PFSK-1 (cell line): ENCODE measurements at regions not wholly inside any gene's neighbourhood (a gene's known extent, or its start where the extent isn't known, plus 50 kb on each side); places are given as distances from the start of the nearest gene placed in this dataset.

Experiments
- FOXP2 ChIP-seq: optimal IDR thresholded peaks from 2 replicates; pipeline ENCODE3; 2011; ENCODE audit warnings: borderline replicate concordance, control low read depth, inconsistent platforms; ENCODE audit not compliant: insufficient read depth; ENCODE audit errors: extremely low read length, extremely low read depth
- POLR2AphosphoS5 ChIP-seq: IDR thresholded peaks from 2 replicates; pipeline ENCODE4 v1.6.1; 2012; ENCODE audit warnings: low read depth, mild to moderate bottlenecking, control low read depth, low read length, moderate library complexity
- SIN3A ChIP-seq: IDR thresholded peaks from 2 replicates; pipeline ENCODE4 v1.6.1; 2012; ENCODE audit warnings: mild to moderate bottlenecking, low read length, moderate library complexity, borderline replicate concordance; ENCODE audit not compliant: insufficient read depth
- TAF1 ChIP-seq: IDR thresholded peaks from 2 replicates; pipeline ENCODE4 v1.6.1; 2012; ENCODE audit warnings: low read length, control low read depth, borderline replicate concordance; ENCODE audit not compliant: insufficient read depth
- TF ChIP-seq, protein P1 (sequence below), 2 experiments: IDR thresholded peaks; 2 replicates each; pipeline versions ENCODE4 v1.6.1 to v1.8.0; 2011 to 2012; ENCODE audit warnings: low read depth in 2 of 2, low read length in 2 of 2, control low read depth in 1 of 2, inconsistent platforms in 1 of 2, mild to moderate bottlenecking in 1 of 2, moderate library complexity in 1 of 2; ENCODE audit not compliant: insufficient read depth in 1 of 2

GRCh38 chr16:66070140-66070917, 296.2 kb upstream of the CDH5 start:
- TF ChIP-seq POLR2AphosphoS5 = no peak
- no peak for TF ChIP-seq TAF1
- no peak for TF ChIP-seq FOXP2
- no peak for TF ChIP-seq SIN3A
- TF ChIP-seq, protein P1, sequence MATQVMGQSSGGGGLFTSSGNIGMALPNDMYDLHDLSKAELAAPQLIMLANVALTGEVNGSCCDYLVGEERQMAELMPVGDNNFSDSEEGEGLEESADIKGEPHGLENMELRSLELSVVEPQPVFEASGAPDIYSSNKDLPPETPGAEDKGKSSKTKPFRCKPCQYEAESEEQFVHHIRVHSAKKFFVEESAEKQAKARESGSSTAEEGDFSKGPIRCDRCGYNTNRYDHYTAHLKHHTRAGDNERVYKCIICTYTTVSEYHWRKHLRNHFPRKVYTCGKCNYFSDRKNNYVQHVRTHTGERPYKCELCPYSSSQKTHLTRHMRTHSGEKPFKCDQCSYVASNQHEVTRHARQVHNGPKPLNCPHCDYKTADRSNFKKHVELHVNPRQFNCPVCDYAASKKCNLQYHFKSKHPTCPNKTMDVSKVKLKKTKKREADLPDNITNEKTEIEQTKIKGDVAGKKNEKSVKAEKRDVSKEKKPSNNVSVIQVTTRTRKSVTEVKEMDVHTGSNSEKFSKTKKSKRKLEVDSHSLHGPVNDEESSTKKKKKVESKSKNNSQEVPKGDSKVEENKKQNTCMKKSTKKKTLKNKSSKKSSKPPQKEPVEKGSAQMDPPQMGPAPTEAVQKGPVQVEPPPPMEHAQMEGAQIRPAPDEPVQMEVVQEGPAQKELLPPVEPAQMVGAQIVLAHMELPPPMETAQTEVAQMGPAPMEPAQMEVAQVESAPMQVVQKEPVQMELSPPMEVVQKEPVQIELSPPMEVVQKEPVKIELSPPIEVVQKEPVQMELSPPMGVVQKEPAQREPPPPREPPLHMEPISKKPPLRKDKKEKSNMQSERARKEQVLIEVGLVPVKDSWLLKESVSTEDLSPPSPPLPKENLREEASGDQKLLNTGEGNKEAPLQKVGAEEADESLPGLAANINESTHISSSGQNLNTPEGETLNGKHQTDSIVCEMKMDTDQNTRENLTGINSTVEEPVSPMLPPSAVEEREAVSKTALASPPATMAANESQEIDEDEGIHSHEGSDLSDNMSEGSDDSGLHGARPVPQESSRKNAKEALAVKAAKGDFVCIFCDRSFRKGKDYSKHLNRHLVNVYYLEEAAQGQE (IDR thresholded peaks at IDR 0.05; ENCODE audit: insufficient read depth in 1 of 2, low read depth in 2 of 2, low read length in 2 of 2) = no peak

GRCh38 chr16:66069587-66069986, 296.9 kb upstream of the CDH5 start:
- TF ChIP-seq TAF1 (no peak), FOXP2 (no peak)

GRCh38 chr16:66066404-66066803, 300.1 kb upstream of the CDH5 start:
- TF ChIP-seq POLR2AphosphoS5 (no peak), FOXP2 (no peak), TAF1 (no peak)

GRCh38 chr16:66065925-66066324, 300.6 kb upstream of the CDH5 start:
- TF ChIP-seq, protein P1 (IDR thresholded peaks at IDR 0.05; ENCODE audit: insufficient read depth in 1 of 2, low read depth in 2 of 2, low read length in 2 of 2) = no peak
- TF ChIP-seq FOXP2 (no peak), SIN3A (no peak), POLR2AphosphoS5 (no peak)

GRCh38 chr16:66064801-66065530, 301.5 kb upstream of the CDH5 start:
- no peak for TF ChIP-seq POLR2AphosphoS5
- no peak for TF ChIP-seq FOXP2
- TF ChIP-seq, protein P1 (IDR thresholded peaks at IDR 0.05; ENCODE audit: insufficient read depth in 1 of 2, low read depth in 2 of 2, low read length in 2 of 2) = no peak
- TF ChIP-seq SIN3A = no peak
- no peak for TF ChIP-seq TAF1

DNA sequence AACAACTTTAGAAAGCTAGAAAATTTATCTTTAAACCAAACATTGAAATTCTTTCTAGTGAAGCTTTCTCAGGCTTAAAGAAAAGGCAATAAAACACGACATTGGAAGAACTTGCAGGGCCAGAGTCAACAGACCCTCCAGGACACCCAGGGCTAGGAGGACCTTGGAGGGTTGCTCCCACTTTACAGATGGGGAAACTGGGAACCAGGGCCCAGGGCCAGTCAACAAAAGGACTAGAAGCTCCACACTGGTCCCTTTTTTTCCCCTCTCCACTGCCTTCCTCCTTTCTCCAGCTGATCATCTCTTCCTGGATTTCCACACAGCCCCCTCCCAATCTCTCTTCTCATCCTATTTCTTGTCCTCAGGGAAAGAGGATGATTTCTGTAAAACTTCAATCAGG, 307.7 kb upstream of the CDH5 start:
- TF ChIP-seq FOXP2 = no peak
